Vagina (tissue), 2 donors: ENCODE measurements at regions not wholly inside any gene's neighbourhood (a gene's known extent, or its start where the extent isn't known, plus 50 kb on each side); places are given as distances from the start of the nearest gene placed in this dataset.
"Not testable (repeated sequence)": the region's sequence is repeated elsewhere in the genome, so short reads cannot be mapped to it uniquely, and the experiment has no call there.

Source experiments
- DNase-seq, 2 donors: peaks; one replicate each; pipeline ENCODE4 v3.0.0-alpha.2; 2017; ENCODE audit errors: extremely low spot score in 2 of 2
- H3K27ac ChIP-seq: fragments of 200-600 bp; sonication (generic); one replicate; pipeline ENCODE4 v1.5.1; 2019
- H3K27me3 ChIP-seq: fragments of 200-600 bp; sonication (generic); one replicate; pipeline ENCODE4 v1.5.1; 2019
- H3K36me3 ChIP-seq, 2 donors: fragments of 200-600 bp; sonication (generic); one replicate each; pipeline ENCODE4 v1.5.1; 2017 to 2019
- H3K4me1 ChIP-seq: fragments of 200-600 bp; sonication (generic); one replicate; pipeline ENCODE4 v1.5.1; 2019
- H3K4me3 ChIP-seq, 2 donors: fragments of 200-600 bp; sonication (generic); 1 replicate in 1 of 2; 2 replicates in 1 of 2; pipeline ENCODE4 v1.5.1; 2016 to 2019
- H3K9me3 ChIP-seq: fragments of 200-600 bp; sonication (generic); one replicate; pipeline ENCODE4 v1.5.1; 2019
- intact Hi-C: fragments of 100-400 bp; cut with DNase I; formaldehyde crosslinking; loops from one replicate; pipeline ENCODE4 v1.15.1; 2023

DNA sequence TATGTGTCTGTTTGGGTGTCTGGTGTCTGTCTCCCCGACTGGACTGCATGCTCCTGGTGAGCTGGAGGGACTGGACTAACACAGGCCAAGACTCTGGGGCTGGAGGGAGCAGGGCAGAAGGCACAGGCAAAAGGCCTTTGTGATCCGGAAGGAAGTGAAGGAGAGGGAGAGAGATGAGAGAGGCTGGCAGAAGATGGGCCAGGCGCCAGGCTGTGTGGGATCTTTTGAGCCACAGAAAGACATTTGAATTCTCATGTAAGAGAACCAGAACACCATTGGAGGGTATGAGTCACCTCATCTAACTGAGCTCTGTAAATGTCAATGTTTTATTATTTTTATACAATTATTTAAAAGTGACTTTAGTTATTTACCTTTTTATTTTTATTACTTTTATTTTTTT lies 152.3 kb upstream of the CCZ1B start:
- H3K36me3 ChIP-seq, H3K4me3 ChIP-seq, H3K9me3 ChIP-seq, DNase-seq, H3K4me1 ChIP-seq, H3K27me3 ChIP-seq, intact Hi-C loops, H3K27ac ChIP-seq: not testable (repeated sequence)

DNA sequence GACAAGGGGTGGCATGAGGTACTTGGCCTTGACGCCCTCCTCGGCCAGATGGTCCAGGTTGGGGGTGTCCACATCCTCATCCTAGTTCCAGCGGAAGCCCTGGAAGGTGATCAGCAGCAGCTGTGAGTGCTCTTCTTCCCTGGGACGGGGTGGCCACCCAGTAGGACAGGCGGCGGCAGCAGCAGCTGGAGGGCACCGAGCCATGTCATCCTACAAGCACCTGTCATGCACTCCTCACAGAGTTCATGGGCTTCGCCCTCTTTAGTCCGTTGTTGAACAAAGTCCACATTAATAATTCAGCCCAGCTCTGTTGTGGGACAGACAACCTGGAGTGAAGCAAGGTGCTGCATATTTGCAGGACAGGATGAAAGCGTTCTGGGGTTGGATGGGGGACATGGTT lies 153.4 kb upstream of the CCZ1B start:
- H3K27me3 ChIP-seq, H3K27ac ChIP-seq, H3K36me3 ChIP-seq, DNase-seq, intact Hi-C loops, H3K4me3 ChIP-seq, H3K4me1 ChIP-seq, H3K9me3 ChIP-seq: not testable (repeated sequence)

DNA sequence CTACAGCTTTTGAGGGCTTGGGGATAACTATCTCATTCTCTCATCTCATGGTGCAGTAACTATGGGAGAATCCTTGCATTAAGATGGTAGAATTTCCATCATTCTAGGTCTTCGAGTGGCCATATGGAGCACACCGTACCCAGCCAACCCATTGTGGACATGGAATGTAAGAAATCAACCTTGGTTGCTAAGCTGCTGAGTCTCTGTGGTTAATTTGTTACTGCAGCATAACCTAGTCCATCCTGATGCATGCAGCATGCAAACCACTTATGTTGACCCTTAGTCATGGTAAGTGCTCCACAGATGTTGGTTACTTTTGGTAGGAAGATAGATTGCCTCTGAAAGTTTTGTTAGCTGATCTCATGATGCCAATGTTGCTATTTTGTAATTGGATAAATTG lies 156.3 kb upstream of the CCZ1B start:
- H3K27me3 ChIP-seq, H3K36me3 ChIP-seq, H3K27ac ChIP-seq, H3K4me3 ChIP-seq, H3K9me3 ChIP-seq, DNase-seq, H3K4me1 ChIP-seq, intact Hi-C loops: not testable (repeated sequence)

DNA sequence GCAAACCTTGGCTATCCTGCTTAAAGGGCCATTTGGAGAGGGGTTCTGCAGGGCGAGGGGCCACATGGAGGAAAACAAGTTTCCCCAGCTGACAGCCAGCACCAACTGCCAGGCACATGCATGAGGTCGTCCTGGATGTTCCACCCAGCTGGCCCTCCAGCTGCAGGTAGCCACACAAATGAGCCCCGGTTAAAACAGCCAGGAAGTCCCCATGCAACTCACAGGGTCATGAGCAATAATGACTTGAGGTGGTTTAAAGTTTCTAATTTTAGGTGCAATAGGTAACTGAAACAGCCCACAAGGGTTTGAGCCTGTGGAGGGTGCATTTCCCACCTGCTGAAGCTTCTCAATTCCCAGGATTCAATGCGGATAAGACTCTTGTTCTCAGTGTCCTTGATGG lies 160.8 kb upstream of the CCZ1B start:
- H3K36me3 ChIP-seq, H3K27me3 ChIP-seq, H3K27ac ChIP-seq, H3K4me3 ChIP-seq, intact Hi-C loops, H3K9me3 ChIP-seq, DNase-seq, H3K4me1 ChIP-seq: not testable (repeated sequence)

DNA sequence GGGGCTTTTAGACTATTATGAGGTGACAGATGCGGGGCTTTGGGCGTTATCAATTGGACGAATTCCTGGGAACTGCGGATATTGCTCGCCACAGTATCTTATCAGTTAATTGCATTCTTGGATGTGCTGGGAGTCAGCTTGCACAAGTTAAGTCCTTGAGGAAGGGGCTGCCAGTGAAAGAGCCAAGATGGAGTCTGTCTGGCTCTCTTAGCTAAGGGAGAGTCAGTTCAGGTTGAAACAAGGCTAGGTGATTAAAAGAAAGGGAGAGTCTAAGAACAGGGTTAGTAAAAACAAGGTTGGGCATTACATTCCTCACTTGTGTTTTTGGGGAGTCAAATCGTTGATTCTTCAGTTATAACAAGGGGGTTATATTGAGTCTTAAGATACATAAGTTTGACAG lies 162.5 kb upstream of the CCZ1B start:
- DNase-seq, H3K36me3 ChIP-seq, H3K4me3 ChIP-seq, H3K27ac ChIP-seq, H3K9me3 ChIP-seq, intact Hi-C loops, H3K27me3 ChIP-seq, H3K4me1 ChIP-seq: not testable (repeated sequence)

DNA sequence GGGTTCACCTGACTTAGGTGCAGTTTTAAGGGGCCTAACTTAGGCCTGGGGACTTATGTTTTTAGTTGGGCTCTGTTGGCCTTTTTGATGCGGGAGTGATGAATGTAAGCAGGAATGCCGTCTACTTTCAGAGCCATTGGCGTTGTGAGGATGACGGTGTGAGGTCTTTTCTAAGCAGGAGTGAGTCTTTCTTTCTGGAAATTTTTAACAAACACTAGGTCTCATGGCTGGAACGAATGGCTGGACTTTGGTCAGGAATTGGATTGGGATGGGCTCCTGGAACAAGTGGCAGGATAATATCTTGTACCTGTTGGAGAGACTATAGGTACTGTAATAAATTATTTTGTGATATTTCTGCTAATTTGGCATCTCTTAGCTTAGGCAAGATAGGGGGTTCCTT lies 163.9 kb upstream of the CCZ1B start:
- DNase-seq, H3K36me3 ChIP-seq, H3K4me3 ChIP-seq, H3K9me3 ChIP-seq, H3K27me3 ChIP-seq, H3K27ac ChIP-seq, H3K4me1 ChIP-seq: not testable (repeated sequence)
- intact Hi-C loops: loop anchor here (10.0 kb wide), 1 partner anchor 1635 kb away; no protein-coding TSS in a partner anchor

DNA sequence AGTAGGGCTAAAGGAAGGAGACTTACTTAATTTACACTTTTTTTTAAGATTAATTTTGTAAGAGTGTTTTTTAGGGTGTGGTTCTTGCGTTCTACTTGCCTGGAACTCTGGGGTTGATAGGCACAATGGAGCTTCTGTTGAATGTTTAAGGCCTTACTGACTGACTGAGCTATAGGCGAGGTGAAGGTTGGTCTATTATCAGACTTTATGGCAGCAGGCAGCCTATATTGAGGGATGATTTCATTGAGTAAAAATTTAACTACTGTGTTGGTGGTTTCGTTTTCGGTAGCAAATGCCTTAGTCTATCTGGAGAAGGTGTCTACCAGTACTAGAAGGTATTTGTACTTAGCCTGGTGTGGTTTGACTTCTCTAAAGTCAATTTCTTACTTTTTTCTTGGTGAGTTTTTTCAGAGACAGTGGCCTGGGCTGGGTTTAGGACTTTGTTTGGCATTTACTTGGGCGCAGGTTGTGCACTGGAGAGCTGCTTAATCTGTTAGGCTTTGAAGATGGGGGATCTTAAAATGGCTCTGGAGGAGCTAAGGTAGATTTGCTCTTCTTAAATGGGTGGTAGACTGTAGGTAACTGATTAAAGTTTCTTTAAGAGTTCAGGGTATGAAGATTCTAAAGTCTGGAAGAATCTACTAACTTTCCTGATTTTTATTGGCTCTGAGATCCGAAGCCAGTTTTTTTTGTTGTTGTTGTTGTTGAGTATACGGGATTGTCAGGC lies 164.5 kb upstream of the CCZ1B start:
- not testable (repeated sequence) for H3K9me3 ChIP-seq, H3K27me3 ChIP-seq, H3K27ac ChIP-seq, H3K4me3 ChIP-seq, H3K4me1 ChIP-seq, DNase-seq, H3K36me3 ChIP-seq
- intact Hi-C loops: loop anchor here (10.0 kb wide), 1 partner anchor 1634 kb away; no protein-coding TSS in a partner anchor

DNA sequence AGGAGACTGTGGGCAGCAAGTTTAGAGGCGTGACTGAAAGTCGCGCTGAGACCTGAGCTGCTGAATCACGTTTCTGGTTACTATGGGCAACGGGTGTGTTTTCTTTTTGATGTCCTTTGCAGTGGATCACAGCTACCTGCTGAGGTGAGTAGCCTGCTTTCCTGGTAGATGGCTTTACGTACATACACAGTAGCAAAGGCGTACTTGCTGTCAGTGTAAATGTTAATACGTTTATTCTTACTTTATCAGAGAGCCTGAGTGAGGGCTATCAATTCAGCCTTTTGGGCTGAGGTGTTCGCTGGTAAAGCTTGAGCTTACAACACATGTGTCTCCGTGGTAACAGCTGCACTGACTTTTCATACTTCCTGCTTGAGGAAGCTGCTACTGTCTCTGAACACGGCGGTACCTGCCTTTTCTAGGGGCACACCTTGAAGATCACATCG lies 165.1 kb upstream of the CCZ1B start:
- H3K4me3 ChIP-seq, H3K36me3 ChIP-seq, H3K4me1 ChIP-seq, H3K27ac ChIP-seq, H3K9me3 ChIP-seq, H3K27me3 ChIP-seq, DNase-seq: not testable (repeated sequence)
- intact Hi-C loops: loop anchor here (10.0 kb wide), 1 partner anchor 1634 kb away; no protein-coding TSS in a partner anchor

DNA sequence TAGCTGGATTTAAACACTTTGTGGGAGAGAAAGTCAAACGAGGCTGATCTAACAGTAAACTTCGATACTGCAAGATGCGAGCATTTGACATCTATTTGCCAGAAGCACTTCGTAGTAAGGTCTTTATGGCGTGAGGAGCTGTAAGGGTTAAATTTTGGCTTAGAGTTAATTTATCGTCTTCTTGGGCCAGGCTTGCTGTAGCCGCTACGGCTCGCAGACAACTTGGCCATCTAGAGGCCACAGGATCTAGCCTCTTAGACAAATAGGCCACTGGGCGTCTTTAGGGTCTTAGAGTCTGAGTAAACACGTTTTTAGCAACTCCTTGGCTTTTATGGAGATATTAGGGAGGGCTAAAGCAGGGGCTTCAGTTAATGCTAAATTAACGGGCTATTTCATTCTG lies 165.6 kb upstream of the CCZ1B start:
- not testable (repeated sequence) for H3K4me1 ChIP-seq, DNase-seq, H3K27me3 ChIP-seq, H3K36me3 ChIP-seq, H3K4me3 ChIP-seq, H3K9me3 ChIP-seq, H3K27ac ChIP-seq
- intact Hi-C loops: loop anchor here (10.0 kb wide), 1 partner anchor 1633 kb away; no protein-coding TSS in a partner anchor

DNA sequence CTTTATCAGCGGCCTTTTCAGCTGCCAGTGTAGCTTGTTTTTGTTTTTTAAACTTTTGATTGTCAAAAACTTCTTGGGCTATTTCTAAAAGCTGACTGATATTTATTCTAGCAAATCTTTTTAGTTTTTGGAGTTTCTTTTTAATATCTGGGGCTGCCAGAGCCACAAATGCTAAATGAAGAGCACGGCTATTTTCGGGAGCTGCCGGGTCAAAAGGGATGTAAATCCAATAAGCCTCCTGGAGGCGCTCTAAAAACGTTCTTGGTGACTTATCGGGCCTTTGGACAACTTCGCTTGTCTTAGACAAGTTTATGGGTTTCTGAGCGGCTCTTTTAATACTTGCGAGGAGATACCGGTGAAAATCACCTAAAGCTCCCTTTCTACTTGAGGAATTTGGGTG lies 166.1 kb upstream of the CCZ1B start:
- not testable (repeated sequence) for H3K4me3 ChIP-seq, H3K36me3 ChIP-seq, DNase-seq, H3K4me1 ChIP-seq, H3K27ac ChIP-seq, H3K9me3 ChIP-seq, H3K27me3 ChIP-seq
- intact Hi-C loops: loop anchor here (10.0 kb wide), 1 partner anchor 1633 kb away; no protein-coding TSS in a partner anchor

DNA sequence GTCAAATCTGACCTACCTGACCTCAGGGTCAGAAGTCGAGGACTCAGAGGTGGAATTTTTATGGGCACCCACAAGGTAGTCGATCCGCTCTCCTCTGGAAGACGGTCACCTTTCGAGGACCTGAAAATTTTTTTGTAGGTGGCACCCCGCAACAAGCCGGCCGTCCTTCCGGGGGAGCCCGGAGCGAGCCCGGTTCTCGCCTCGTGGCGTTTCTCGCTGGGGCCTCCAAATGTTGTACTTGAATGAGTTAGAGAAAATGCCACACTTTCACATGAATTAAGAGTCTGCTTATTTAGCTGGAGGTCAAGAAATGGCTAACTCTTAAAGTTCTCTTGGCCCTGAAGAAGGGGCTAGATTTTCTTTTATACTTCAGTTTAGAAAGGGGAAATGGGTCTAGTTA lies 169.0 kb upstream of the CCZ1B start:
- not testable (repeated sequence) for H3K4me3 ChIP-seq, H3K4me1 ChIP-seq, H3K9me3 ChIP-seq, DNase-seq, H3K36me3 ChIP-seq, H3K27me3 ChIP-seq, H3K27ac ChIP-seq
- intact Hi-C loops: loop anchor here (10.0 kb wide), 1 partner anchor 1630 kb away; no protein-coding TSS in a partner anchor

DNA sequence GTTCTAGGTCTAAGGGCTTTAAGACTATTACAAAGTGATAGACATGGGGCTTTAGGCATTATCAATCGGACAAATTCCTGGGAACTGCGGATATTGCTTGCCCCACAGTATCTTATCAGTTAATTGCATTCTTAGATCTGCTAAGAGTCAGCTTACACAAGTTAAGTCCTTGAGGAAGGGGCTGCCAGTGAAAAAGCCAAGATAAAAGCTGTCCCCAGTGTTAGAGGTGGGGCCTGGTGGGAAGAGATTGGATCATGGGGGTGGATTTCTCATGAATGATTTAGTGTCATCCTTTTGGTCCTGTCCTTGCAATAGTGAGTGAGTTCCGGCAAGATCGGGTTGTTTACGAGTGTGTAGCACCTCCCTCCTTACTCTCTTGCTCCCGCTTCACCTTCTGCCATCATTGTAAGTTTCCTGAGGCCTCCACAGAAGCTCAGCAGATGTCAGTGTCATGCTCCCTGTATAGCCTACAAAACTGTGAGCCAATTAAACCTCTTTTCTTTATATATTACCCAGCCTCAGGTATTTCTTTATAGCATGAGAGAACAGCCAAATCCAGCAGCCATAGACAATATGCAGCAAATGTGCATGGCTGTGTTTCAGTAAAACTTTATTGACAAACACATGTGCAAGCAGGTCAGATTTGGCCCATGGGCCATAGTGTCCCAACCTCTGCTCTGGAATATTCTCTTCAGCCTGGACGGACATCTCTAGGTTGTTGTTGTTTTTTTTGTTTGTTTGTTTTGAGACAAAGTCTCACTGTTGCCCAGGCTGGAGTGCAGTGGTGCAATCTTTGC lies 169.6 kb upstream of the CCZ1B start:
- H3K27me3 ChIP-seq, H3K9me3 ChIP-seq, H3K4me3 ChIP-seq, H3K36me3 ChIP-seq, H3K4me1 ChIP-seq, DNase-seq, H3K27ac ChIP-seq: not testable (repeated sequence)
- intact Hi-C loops: loop anchor here (10.0 kb wide), 1 partner anchor 1629 kb away; no protein-coding TSS in a partner anchor

DNA sequence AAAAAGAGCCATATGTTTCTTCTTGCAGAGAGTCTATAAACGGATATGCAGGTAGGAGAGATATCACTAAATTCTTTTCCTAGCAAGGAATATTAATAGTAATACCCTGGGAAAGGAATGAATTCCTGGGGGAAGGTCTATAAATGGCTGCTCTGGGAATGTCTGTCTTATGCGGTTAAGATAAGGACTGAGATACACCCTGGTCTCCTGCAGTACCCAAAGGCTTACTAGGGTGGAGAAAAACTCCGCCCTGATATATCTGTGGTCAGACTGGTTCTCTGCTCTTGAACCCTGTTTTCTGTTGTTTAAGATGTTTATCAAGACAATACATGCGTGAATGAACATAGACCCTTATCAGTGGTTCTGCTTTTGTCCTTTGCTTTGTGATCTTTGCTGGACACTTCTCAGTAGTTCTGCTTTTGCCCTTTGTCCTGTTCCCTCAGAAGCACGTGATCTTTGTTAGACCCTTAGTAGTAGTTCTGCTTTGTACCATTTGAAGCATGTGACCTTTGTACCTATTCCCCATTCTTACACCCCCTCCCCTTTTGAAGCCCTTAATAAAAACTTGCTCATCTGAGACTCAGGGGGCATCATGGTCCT lies 173.1 kb upstream of the CCZ1B start:
- not testable (repeated sequence) for H3K36me3 ChIP-seq, DNase-seq, H3K4me3 ChIP-seq, H3K4me1 ChIP-seq, H3K9me3 ChIP-seq, H3K27ac ChIP-seq, H3K27me3 ChIP-seq
- intact Hi-C loops: loop anchor here (10.0 kb wide), 1 partner anchor 1626 kb away; no protein-coding TSS in a partner anchor
